ENCODE measurements at regions not wholly inside any gene's neighbourhood (a gene's known extent, or its start where the extent isn't known, plus 50 kb on each side); places are given as distances from the start of the nearest gene placed in this dataset.

DNA sequence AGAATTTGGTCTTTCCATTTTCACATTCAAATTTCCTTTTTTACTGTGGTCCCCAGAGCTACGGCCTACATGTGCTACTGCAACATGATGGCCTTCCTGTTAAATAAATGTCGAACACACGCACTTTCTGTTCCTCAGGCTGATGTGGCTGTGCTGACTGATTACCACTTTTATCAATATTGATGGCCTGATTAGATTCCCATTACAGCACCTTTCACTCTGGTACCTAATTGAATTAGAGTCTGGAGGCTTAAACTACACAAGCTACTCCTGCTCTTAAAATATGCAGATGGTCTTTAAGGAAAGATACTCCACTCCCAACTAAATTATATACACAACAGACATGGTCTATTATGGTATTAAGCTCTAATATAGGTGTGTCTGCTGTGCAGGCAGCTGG is 301.6 kb downstream of the FRK start (continued):
- TF ChIP-seq, protein P1, sequence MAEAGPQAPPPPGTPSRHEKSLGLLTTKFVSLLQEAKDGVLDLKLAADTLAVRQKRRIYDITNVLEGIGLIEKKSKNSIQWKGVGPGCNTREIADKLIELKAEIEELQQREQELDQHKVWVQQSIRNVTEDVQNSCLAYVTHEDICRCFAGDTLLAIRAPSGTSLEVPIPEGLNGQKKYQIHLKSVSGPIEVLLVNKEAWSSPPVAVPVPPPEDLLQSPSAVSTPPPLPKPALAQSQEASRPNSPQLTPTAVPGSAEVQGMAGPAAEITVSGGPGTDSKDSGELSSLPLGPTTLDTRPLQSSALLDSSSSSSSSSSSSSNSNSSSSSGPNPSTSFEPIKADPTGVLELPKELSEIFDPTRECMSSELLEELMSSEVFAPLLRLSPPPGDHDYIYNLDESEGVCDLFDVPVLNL (CRISPR knock-in tag; IDR thresholded peaks at IDR 0.05; ENCODE audit: borderline replicate concordance, low read depth): no peak
- TF ChIP-seq SMAD3 (CRISPR knock-in tag; IDR thresholded peaks at IDR 0.05; ENCODE audit: borderline replicate concordance): no peak

- no peak for DNase-seq (ENCODE audit: low spot score)
Observed at GRCh38 chr6:115753446-115753845, 307.2 kb downstream of the FRK start.

More at GRCh38 chr6:115753446-115753845, 307.2 kb downstream of the FRK start:
- TF ChIP-seq, protein P2, sequence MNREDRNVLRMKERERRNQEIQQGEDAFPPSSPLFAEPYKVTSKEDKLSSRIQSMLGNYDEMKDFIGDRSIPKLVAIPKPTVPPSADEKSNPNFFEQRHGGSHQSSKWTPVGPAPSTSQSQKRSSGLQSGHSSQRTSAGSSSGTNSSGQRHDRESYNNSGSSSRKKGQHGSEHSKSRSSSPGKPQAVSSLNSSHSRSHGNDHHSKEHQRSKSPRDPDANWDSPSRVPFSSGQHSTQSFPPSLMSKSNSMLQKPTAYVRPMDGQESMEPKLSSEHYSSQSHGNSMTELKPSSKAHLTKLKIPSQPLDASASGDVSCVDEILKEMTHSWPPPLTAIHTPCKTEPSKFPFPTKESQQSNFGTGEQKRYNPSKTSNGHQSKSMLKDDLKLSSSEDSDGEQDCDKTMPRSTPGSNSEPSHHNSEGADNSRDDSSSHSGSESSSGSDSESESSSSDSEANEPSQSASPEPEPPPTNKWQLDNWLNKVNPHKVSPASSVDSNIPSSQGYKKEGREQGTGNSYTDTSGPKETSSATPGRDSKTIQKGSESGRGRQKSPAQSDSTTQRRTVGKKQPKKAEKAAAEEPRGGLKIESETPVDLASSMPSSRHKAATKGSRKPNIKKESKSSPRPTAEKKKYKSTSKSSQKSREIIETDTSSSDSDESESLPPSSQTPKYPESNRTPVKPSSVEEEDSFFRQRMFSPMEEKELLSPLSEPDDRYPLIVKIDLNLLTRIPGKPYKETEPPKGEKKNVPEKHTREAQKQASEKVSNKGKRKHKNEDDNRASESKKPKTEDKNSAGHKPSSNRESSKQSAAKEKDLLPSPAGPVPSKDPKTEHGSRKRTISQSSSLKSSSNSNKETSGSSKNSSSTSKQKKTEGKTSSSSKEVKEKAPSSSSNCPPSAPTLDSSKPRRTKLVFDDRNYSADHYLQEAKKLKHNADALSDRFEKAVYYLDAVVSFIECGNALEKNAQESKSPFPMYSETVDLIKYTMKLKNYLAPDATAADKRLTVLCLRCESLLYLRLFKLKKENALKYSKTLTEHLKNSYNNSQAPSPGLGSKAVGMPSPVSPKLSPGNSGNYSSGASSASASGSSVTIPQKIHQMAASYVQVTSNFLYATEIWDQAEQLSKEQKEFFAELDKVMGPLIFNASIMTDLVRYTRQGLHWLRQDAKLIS (CRISPR knock-in tag; IDR thresholded peaks at IDR 0.05; ENCODE audit: borderline replicate concordance): no peak
- TF ChIP-seq JUN (CRISPR knock-in tag; IDR thresholded peaks at IDR 0.05) (no peak), ZNF219 (CRISPR knock-in tag; IDR thresholded peaks at IDR 0.05; ENCODE audit: borderline replicate concordance) (no peak), RORB (CRISPR knock-in tag; IDR thresholded peaks at IDR 0.05) (no peak), STAT6 (CRISPR knock-in tag; conservative IDR thresholded peaks at IDR 0.05; ENCODE audit: low read depth) (no peak), MAX (CRISPR knock-in tag; IDR thresholded peaks at IDR 0.05) (no peak), FOXK1 (CRISPR knock-in tag; IDR thresholded peaks at IDR 0.05) (no peak), NR3C1 (CRISPR knock-in tag; conservative IDR thresholded peaks at IDR 0.05; ENCODE audit: low read depth) (no peak), MLX (CRISPR knock-in tag; IDR thresholded peaks at IDR 0.05) (no peak), SP1 (CRISPR knock-in tag; conservative IDR thresholded peaks at IDR 0.05) (no peak), CDX4 (CRISPR knock-in tag; IDR thresholded peaks at IDR 0.05; ENCODE audit: borderline replicate concordance) (no peak), MXD4 (CRISPR knock-in tag; IDR thresholded peaks at IDR 0.05; ENCODE audit: borderline replicate concordance) (no peak), ZNF317 (CRISPR knock-in tag; IDR thresholded peaks at IDR 0.05; ENCODE audit: borderline replicate concordance, low read depth) (no peak), ZNF263 (CRISPR knock-in tag; IDR thresholded peaks at IDR 0.05; ENCODE audit: low read depth) (no peak), TP53 (CRISPR knock-in tag; IDR thresholded peaks at IDR 0.05) (no peak), KAT7 (CRISPR knock-in tag; IDR thresholded peaks at IDR 0.05; ENCODE audit: borderline replicate concordance) (no peak)
- TF ChIP-seq, protein P3, sequence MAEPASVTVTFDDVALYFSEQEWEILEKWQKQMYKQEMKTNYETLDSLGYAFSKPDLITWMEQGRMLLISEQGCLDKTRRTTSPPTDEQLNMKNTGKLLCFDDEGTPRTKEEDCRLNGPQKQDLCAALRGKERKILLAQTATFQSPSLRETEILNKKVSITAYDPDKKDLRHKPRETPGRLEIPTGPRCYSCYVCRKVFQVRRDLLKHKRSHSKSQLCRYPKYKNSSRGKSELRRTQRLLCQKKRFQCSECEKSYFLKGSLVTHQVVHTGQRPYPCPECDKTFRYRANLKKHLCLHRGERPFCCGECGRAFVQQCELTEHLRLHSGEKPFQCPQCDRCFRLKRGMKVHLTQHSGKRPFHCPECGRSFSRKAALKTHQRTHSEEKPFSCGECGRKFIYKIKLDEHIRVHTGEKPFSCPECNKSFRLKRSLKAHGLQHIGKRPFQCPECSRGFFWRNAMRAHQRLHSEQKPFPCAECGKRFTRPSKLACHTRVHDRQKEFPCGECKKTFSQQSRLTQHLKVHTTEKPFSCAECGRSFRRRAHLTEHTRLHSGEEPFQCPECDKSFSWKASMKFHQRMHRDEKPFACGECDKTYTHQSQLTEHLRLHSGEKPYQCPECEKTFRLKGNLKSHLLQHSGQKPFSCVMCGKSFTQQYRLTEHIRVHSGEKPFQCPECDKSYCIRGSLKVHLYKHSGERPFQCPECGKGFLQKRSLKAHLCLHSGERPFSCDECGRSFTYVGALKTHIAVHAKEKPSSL (CRISPR knock-in tag; conservative IDR thresholded peaks at IDR 0.05): no peak
- TF ChIP-seq, protein P4, sequence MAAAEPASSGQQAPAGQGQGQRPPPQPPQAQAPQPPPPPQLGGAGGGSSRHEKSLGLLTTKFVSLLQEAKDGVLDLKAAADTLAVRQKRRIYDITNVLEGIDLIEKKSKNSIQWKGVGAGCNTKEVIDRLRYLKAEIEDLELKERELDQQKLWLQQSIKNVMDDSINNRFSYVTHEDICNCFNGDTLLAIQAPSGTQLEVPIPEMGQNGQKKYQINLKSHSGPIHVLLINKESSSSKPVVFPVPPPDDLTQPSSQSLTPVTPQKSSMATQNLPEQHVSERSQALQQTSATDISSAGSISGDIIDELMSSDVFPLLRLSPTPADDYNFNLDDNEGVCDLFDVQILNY (CRISPR knock-in tag; IDR thresholded peaks at IDR 0.05): no peak
- no peaks in the 10 kb centered on the region for H3K4me1 Mint-ChIP-seq
- POLR2A ChIA-PET: no interaction called here
- H3K27ac Mint-ChIP-seq: no peak overlapping the region
- H3K27me3 Mint-ChIP-seq (ENCODE audit: low read depth): no peaks in the 10 kb centered on the region
- CTCF ChIA-PET: no interaction called here
- H3K4me3 Mint-ChIP-seq: no peak overlapping the region
- no peaks in the 10 kb centered on the region for H3K9me3 Mint-ChIP-seq
- no peaks in the 10 kb centered on the region for H3K36me3 Mint-ChIP-seq
- ATAC-seq: no peak
